HUDEP-2 (cell line): ENCODE measurements at regions not wholly inside any gene's neighbourhood (a gene's known extent, or its start where the extent isn't known, plus 50 kb on each side); places are given as distances from the start of the nearest gene placed in this dataset.

Experiments
- DNase-seq, 76 experiments: peaks; one replicate each; lab custom pipeline; 2025; ENCODE audit not compliant: unreplicated experiment in 76 of 76; lab: John Stamatoyannopoulos, UW

- DNase-seq = no peak
Measured at GRCh38 chr13:76751278-76751677, 134.9 kb downstream of the KCTD12 start.

- DNase-seq = no peak
Measured at GRCh38 chr13:76750126-76750525, 136.1 kb downstream of the KCTD12 start.

- no peak for DNase-seq
Measured at GRCh38 chr13:76745261-76746200, 140.7 kb downstream of the KCTD12 start.

DNA sequence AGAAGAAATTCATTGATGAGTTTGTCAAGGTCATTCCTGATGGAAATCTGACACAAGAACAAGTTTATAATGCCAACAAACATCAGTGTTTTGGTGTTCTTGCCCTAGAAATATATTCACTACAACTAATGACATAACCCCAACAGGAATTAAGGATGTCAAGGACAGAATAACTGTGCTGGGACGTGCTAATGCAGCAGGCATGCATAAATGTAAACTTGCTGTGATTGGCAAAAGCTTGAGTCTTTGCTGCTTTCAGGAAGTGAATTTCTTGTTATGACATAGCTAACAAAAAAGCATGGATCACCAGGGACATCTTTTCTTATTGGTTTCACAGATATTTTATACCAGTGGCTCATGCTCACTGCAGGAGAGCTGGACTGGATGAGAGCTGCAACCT is 144.6 kb downstream of the KCTD12 start:
- no peak for DNase-seq

DNA sequence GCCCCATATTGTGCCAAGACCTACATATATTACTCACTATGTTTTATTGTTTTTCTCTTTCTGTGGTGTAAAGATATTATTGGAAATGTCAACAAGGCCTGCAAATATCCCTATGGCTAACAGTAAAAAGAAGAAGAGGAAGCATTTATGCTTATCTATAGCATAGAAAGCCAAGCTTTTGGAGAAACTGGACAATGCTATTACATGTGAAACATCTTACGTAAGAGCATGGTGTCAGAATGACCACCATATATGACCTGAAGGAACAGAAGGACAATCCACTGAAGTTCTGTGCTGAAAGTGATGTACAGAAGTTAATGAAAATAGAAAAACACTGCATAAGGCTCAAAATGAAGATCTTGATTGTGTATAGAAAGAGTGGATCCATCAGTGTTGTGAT is 145.2 kb downstream of the KCTD12 start:
- DNase-seq = no peak

DNA sequence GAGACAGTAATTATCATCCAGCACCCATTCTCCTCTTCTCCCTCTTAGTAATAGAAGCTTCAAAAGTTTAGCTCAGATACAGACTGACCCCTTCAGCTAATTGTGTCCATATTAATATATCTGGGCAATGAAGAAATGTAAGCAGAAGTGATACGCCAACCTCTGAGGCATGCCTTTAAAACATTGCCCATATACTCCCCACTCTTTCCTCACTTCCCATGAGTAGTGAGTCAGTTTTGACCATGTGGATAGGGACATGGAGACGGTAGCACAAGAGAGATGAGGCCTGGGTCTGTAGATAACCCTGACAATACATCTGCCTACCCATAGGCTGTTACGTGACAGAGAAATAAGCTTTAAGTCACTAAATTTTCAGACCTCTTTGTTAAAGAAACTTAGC is 147.6 kb downstream of the KCTD12 start:
- no peak for DNase-seq

DNA sequence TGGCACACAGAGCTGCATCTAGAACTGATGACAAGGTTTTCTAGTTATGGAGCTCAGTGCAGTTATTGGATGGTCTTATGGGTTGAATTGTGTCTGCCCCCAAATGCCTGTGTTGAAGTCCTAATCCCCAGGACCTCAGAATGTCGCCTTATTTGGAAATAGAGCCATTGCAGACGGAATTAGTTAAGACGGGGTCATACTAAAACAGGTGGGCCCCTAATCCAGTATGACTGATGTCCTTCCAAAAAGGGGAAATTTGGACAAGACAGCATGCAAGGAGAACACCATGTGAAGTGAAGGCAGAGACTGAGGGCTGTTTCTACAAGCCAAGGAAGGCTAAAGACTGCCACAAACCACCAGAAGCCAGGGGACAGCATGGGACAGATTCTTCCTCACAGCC is 148.7 kb downstream of the KCTD12 start:
- DNase-seq = no peak

- DNase-seq = no peak
Measured at GRCh38 chr13:76735641-76736040, 150.6 kb downstream of the KCTD12 start.

DNA sequence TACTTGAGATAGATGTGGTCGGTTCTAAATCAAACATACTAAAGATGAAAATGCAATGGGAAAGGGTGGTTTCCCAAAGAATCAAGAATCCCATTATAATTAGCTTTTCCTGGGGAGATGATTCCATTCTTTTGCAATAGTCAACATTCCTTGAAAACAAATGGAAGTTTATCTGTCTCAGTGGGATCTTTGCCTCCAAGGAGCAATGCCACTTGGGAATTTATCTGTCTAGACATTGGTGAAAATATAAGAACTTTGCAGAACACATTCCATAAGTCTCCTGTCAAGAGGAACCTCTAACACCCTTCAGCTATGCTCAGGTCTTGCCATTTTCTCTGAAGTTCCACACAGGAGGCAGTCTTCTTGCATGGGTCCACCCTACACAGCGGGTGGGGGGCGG is 152.5 kb downstream of the KCTD12 start:
- no peak for DNase-seq

GRCh38 chr13:76732367-76732766 is 153.8 kb downstream of the KCTD12 start:
- peak in 1 of 76 experiments; percentile 0 for DNase-seq

DNA sequence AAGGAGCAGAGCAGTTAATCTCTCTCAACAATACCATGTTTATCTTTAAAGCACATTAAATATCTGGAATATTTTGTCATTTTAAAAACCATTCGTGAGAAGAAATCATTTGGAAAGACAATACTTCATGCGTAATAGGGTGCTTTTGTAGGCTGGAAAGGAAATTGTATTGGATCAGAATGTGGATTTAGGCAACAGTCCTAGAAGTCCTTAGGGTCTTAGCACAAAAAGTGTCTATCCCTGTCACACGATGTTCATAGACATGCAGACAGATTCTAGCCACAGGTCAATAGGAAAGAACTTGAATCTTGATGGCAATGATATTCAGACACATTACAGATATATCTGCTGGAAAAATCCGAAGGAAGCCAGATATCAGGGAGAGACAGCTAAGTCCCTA is 156.0 kb downstream of the KCTD12 start:
- DNase-seq = no peak

- no peak for DNase-seq
Measured at GRCh38 chr13:76729691-76730090, 156.5 kb downstream of the KCTD12 start.

- no peak for DNase-seq
Measured at GRCh38 chr13:76725896-76726295, 160.3 kb downstream of the KCTD12 start.

- DNase-seq = no peak
Measured at GRCh38 chr13:76725211-76725610, 161.0 kb downstream of the KCTD12 start.

GRCh38 chr13:76724421-76724820 is 161.8 kb downstream of the KCTD12 start:
- DNase-seq = no peak

DNA sequence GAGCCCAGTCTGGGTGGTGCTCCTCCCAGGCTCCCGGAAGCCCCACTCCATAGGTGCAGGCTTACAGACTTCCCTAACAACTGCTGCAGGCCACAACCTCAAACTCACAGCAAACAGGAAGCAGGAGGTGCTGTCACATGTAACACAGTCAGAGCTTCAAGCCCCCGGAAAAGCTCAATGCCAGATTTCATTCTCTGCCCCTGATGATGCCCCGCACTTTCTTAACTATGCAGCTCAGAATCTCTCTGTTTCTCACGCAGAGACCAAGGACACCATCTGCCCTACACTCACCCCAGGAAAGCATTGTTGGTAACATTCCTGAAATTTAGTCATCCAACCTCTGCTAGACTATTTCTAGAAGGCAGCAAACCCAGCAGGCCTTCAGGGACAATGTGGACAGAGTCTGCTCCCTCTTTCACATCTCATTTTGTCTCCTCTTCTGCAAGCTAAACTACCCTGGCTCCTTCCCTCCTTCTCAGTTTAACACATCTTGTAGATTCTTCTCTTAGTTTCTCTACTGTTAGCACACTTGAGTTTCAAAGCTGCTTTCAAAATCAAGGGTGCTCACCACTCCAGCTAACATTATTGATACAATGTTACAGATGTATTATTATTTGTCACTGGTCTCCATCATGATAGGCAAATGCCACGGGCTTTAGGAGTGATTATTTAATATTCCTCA is 162.5 kb downstream of the KCTD12 start:
- no peak for DNase-seq

- DNase-seq = no peak
Measured at GRCh38 chr13:76722782-76723181, 163.4 kb downstream of the KCTD12 start.

- no peak for DNase-seq
Measured at GRCh38 chr13:76720821-76721220, 165.4 kb downstream of the KCTD12 start.

DNA sequence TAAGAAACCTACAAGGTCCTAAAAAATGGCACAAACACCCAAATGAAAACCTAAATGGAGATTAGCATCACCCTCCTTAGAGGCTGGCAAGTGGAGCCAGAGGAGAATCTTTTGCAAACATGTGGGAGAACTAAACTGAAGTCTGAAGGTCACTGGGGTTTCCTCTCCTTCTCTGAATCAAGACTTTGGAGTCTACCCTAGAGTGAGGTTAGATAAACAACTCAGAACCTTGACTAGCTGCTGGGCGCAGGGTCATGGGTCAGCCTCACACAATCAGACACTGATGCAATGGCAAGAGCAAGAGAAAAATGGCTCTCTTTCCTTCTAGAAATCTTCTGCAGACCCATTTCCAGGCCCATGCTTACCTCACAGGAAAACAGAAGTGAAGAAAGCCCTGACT is 165.8 kb downstream of the KCTD12 start:
- no peak for DNase-seq

- DNase-seq = no peak
Measured at GRCh38 chr13:76719955-76720354, 166.2 kb downstream of the KCTD12 start.

DNA sequence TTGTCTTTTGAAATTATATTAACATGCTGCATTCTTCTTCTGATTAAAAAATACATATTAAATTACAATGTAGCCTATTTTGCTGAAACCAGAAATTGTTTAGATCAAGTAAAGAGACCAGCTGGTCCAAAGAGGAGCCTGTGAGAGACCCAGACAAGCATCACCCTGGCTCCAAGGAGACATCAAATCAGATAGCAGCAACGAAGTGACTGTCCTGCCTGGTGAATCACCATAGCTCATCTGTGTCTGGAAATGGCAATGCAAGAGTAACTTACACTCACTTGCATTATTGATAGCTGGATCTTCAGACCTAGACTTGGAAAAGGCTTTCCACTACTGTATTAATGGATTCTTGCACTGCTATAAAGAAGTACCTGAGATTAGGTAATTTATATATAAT is 169.1 kb downstream of the KCTD12 start:
- no peak for DNase-seq

GRCh38 chr13:76715621-76716020 is 170.6 kb downstream of the KCTD12 start:
- DNase-seq = no peak
